ENCODE measurements at regions not wholly inside any gene's neighbourhood (a gene's known extent, or its start where the extent isn't known, plus 50 kb on each side); places are given as distances from the start of the nearest gene placed in this dataset.

GRCh38 chr11:126115127-126115495 lies 52.4 kb upstream of the CDON start:
- peak; percentile 90 for DNase-seq (ENCODE audit: low spot score)
- intact Hi-C loops (cut with micrococcal nuclease; ENCODE audit: unreplicated experiment): no loop called here
- BruUV-seq (replicated peaks): no TSS peak
- no peaks in the 10 kb centered on the region for H3K9me3 ChIP-seq (ENCODE audit: low read depth, low read length, poor library complexity, severe bottlenecking)
- TF ChIP-seq CTCF (conservative IDR thresholded peaks at IDR 0.05; ENCODE audit: low read depth, low read length) (no peak), EZH2 (IDR thresholded peaks at IDR 0.05; ENCODE audit: borderline replicate concordance, low read depth, low read length, poor library complexity, severe bottlenecking) (no peak)
- ChIA-PET CTCF (no interaction called here), POLR2A (ENCODE audit: low non-redundant PET) (no interaction called here)
- no peaks in the 10 kb centered on the region for H3K27me3 ChIP-seq (replicated peaks; ENCODE audit: insufficient read depth, low read depth, low read length, poor library complexity)
- no peak overlapping the region for H3K4me3 ChIP-seq (ENCODE audit: low read depth, low read length, poor library complexity, severe bottlenecking)
- H3K27ac ChIP-seq (ENCODE audit: low read depth, low read length, poor library complexity, severe bottlenecking): peak overlapping the region; percentile 70
- H3K36me3 ChIP-seq (ENCODE audit: insufficient read depth, low read length, poor library complexity, severe bottlenecking): no peaks in the 10 kb centered on the region
- H3K4me1 ChIP-seq (ENCODE audit: insufficient read depth, low read length, poor library complexity, severe bottlenecking): peaks cover 41% of the 10 kb centered on the region

GRCh38 chr11:126114486-126115126 lies 51.9 kb upstream of the CDON start:
- no peaks in the 10 kb centered on the region for H3K9me3 ChIP-seq (ENCODE audit: low read depth, low read length, poor library complexity, severe bottlenecking)
- CTCF ChIA-PET: interaction anchor here (0.6 kb wide), 1 partner anchor 175 kb away, joined by 11 read pairs; no protein-coding TSS in a partner anchor
- intact Hi-C loops (cut with micrococcal nuclease; ENCODE audit: unreplicated experiment): no loop called here
- POLR2A ChIA-PET (ENCODE audit: low non-redundant PET): no interaction called here
- DNase-seq (ENCODE audit: low spot score): peak; percentile 47
- peak overlapping the region; percentile 70 for H3K27ac ChIP-seq (ENCODE audit: low read depth, low read length, poor library complexity, severe bottlenecking)
- H3K27me3 ChIP-seq (replicated peaks; ENCODE audit: insufficient read depth, low read depth, low read length, poor library complexity): no peaks in the 10 kb centered on the region
- peaks cover 41% of the 10 kb centered on the region for H3K4me1 ChIP-seq (ENCODE audit: insufficient read depth, low read length, poor library complexity, severe bottlenecking)
- no TSS peak for BruUV-seq (replicated peaks)
- TF ChIP-seq EZH2 (IDR thresholded peaks at IDR 0.05; ENCODE audit: borderline replicate concordance, low read depth, low read length, poor library complexity, severe bottlenecking) (no peak), CTCF (conservative IDR thresholded peaks at IDR 0.05; ENCODE audit: low read depth, low read length) (no peak)
- no peak overlapping the region for H3K4me3 ChIP-seq (ENCODE audit: low read depth, low read length, poor library complexity, severe bottlenecking)
- no peaks in the 10 kb centered on the region for H3K36me3 ChIP-seq (ENCODE audit: insufficient read depth, low read length, poor library complexity, severe bottlenecking)

GRCh38 chr11:126113963-126114362 lies 51.3 kb upstream of the CDON start:
- no TSS peak for BruUV-seq (replicated peaks)
- no peak for TF ChIP-seq CTCF (conservative IDR thresholded peaks at IDR 0.05; ENCODE audit: low read depth, low read length)
- TF ChIP-seq EZH2 (IDR thresholded peaks at IDR 0.05; ENCODE audit: borderline replicate concordance, low read depth, low read length, poor library complexity, severe bottlenecking): no peak
- no peaks in the 10 kb centered on the region for H3K36me3 ChIP-seq (ENCODE audit: insufficient read depth, low read length, poor library complexity, severe bottlenecking)
- ChIA-PET CTCF (interaction anchor here (0.6 kb wide), 1 partner anchor 174 kb away, joined by 11 read pairs; no protein-coding TSS in a partner anchor), POLR2A (ENCODE audit: low non-redundant PET) (no interaction called here)
- DNase-seq (ENCODE audit: low spot score): no peak
- intact Hi-C loops (cut with micrococcal nuclease; ENCODE audit: unreplicated experiment): no loop called here
- peaks cover 41% of the 10 kb centered on the region for H3K4me1 ChIP-seq (ENCODE audit: insufficient read depth, low read length, poor library complexity, severe bottlenecking)
- H3K9me3 ChIP-seq (ENCODE audit: low read depth, low read length, poor library complexity, severe bottlenecking): no peaks in the 10 kb centered on the region
- no peaks in the 10 kb centered on the region for H3K27me3 ChIP-seq (replicated peaks; ENCODE audit: insufficient read depth, low read depth, low read length, poor library complexity)
- H3K4me3 ChIP-seq (ENCODE audit: low read depth, low read length, poor library complexity, severe bottlenecking): no peak overlapping the region
- peak overlapping the region; percentile 32 for H3K27ac ChIP-seq (ENCODE audit: low read depth, low read length, poor library complexity, severe bottlenecking)

Data from A673 (cell line).